Activated CD8-positive, alpha-beta memory T cell treated with anti-CD3 and anti-CD28 coated beads, Interleukin-2, amount 10 ng/mL, durations not matched to agents 7 days and 5 days (primary cell): ENCODE measurements at regions not wholly inside any gene's neighbourhood (a gene's known extent, or its start where the extent isn't known, plus 50 kb on each side); places are given as distances from the start of the nearest gene placed in this dataset.
"Not testable (repeated sequence)": the region's sequence is repeated elsewhere in the genome, so short reads cannot be mapped to it uniquely, and the experiment has no call there.

Source experiments
- ATAC-seq: fragments of 150-1000 bp; cut with Tn5 transposase; one replicate; pipeline ENCODE4 v1.10.0; 2021; ENCODE audit warnings: moderate library complexity
- CTCF ChIA-PET: fragments of 350-600 bp; sonication (Branson Sonifier 250); formaldehyde crosslinking; loops from one replicate; lab custom pipeline; 2021; ENCODE audit warnings: antibody characterized with exemption; lab: Charles Lee
- DNase-seq: peaks from one replicate; pipeline ENCODE4 v3.0.0-alpha.2; 2020
- H3K27ac Mint-ChIP-seq: one replicate; pipeline ENCODE4 v1.8.0; 2021; ENCODE audit warnings: mild to moderate bottlenecking, mixed read lengths
- H3K27me3 Mint-ChIP-seq: one replicate; pipeline ENCODE4 v1.8.0; 2021; ENCODE audit warnings: mixed read lengths
- H3K36me3 Mint-ChIP-seq: one replicate; pipeline ENCODE4 v1.8.0; 2021; ENCODE audit warnings: mild to moderate bottlenecking, mixed read lengths
- H3K4me1 Mint-ChIP-seq: one replicate; pipeline ENCODE4 v1.8.0; 2021; ENCODE audit warnings: mixed read lengths
- H3K4me3 Mint-ChIP-seq: one replicate; pipeline ENCODE4 v1.8.0; 2021; ENCODE audit warnings: mild to moderate bottlenecking, moderate library complexity, mixed read lengths
- H3K9me3 Mint-ChIP-seq: one replicate; pipeline ENCODE4 v1.8.0; 2022; ENCODE audit warnings: low read depth, mixed read lengths

- Mint-ChIP-seq H3K36me3 (no peaks in the 10 kb centered on the region), H3K27ac (no peak overlapping the region), H3K4me1 (no peaks in the 10 kb centered on the region), H3K27me3 (no peaks in the 10 kb centered on the region), H3K9me3 (peaks cover 5% of the 10 kb centered on the region), H3K4me3 (no peak overlapping the region)
- ATAC-seq (no peak), DNase-seq (no peak)
- CTCF ChIA-PET: no interaction called here
These were observed 202.5 kb upstream of the PDZRN3 start for GRCh38 chr3:73827204-73827603.

GRCh38 chr3:73820896-73821295 is 196.2 kb upstream of the PDZRN3 start:
- H3K4me3 Mint-ChIP-seq, CTCF ChIA-PET, H3K4me1 Mint-ChIP-seq, DNase-seq, H3K27me3 Mint-ChIP-seq, H3K36me3 Mint-ChIP-seq, H3K27ac Mint-ChIP-seq, ATAC-seq: not testable (repeated sequence)
- H3K9me3 Mint-ChIP-seq: peaks cover 15% of the 10 kb centered on the region

- Mint-ChIP-seq H3K27me3 (no peaks in the 10 kb centered on the region), H3K4me3 (no peak overlapping the region), H3K4me1 (no peaks in the 10 kb centered on the region), H3K36me3 (no peaks in the 10 kb centered on the region), H3K27ac (no peak overlapping the region), H3K9me3 (peaks cover 15% of the 10 kb centered on the region)
- CTCF ChIA-PET: no interaction called here
- no peak for ATAC-seq
- no peak for DNase-seq
These were observed 195.7 kb upstream of the PDZRN3 start for GRCh38 chr3:73820431-73820830.

GRCh38 chr3:73815966-73816365 is 191.2 kb upstream of the PDZRN3 start:
- CTCF ChIA-PET: no interaction called here
- DNase-seq (no peak), ATAC-seq (no peak)
- no peak overlapping the region for H3K4me3 Mint-ChIP-seq
- H3K9me3 Mint-ChIP-seq: peaks cover 10% of the 10 kb centered on the region
- no peak overlapping the region for H3K27ac Mint-ChIP-seq
- H3K4me1 Mint-ChIP-seq: no peaks in the 10 kb centered on the region
- H3K36me3 Mint-ChIP-seq: no peaks in the 10 kb centered on the region
- no peaks in the 10 kb centered on the region for H3K27me3 Mint-ChIP-seq

- no peaks in the 10 kb centered on the region for H3K27me3 Mint-ChIP-seq
- ATAC-seq (no peak), DNase-seq (no peak)
- CTCF ChIA-PET: no interaction called here
- peaks cover 9% of the 10 kb centered on the region for H3K9me3 Mint-ChIP-seq
- H3K36me3 Mint-ChIP-seq: no peaks in the 10 kb centered on the region
- no peak overlapping the region for H3K4me3 Mint-ChIP-seq
- H3K27ac Mint-ChIP-seq: no peak overlapping the region
- no peaks in the 10 kb centered on the region for H3K4me1 Mint-ChIP-seq
These were observed 189.1 kb upstream of the PDZRN3 start for GRCh38 chr3:73813692-73814292.

GRCh38 chr3:73813291-73813690 is 188.6 kb upstream of the PDZRN3 start:
- Mint-ChIP-seq H3K27ac (no peak overlapping the region), H3K9me3 (peaks cover 9% of the 10 kb centered on the region), H3K27me3 (no peaks in the 10 kb centered on the region), H3K36me3 (no peaks in the 10 kb centered on the region), H3K4me3 (no peak overlapping the region), H3K4me1 (no peaks in the 10 kb centered on the region)
- ATAC-seq (no peak), DNase-seq (no peak)
- CTCF ChIA-PET: no interaction called here

GRCh38 chr3:73812054-73812453 is 187.3 kb upstream of the PDZRN3 start:
- ATAC-seq (no peak), DNase-seq (no peak)
- Mint-ChIP-seq H3K9me3 (peaks cover 9% of the 10 kb centered on the region), H3K36me3 (no peaks in the 10 kb centered on the region), H3K27me3 (no peaks in the 10 kb centered on the region), H3K4me1 (no peaks in the 10 kb centered on the region), H3K4me3 (no peak overlapping the region), H3K27ac (no peak overlapping the region)
- CTCF ChIA-PET: no interaction called here

- DNase-seq: no peak
- Mint-ChIP-seq H3K4me3 (no peak overlapping the region), H3K27me3 (no peaks in the 10 kb centered on the region), H3K36me3 (no peaks in the 10 kb centered on the region), H3K27ac (no peak overlapping the region), H3K9me3 (peaks cover 11% of the 10 kb centered on the region), H3K4me1 (no peaks in the 10 kb centered on the region)
- ATAC-seq: no peak
- CTCF ChIA-PET: no interaction called here
These were observed 184.2 kb upstream of the PDZRN3 start for GRCh38 chr3:73808862-73809509.

GRCh38 chr3:73805435-73805834 is 180.7 kb upstream of the PDZRN3 start:
- CTCF ChIA-PET: no interaction called here
- Mint-ChIP-seq H3K9me3 (peaks cover 10% of the 10 kb centered on the region), H3K27me3 (no peaks in the 10 kb centered on the region), H3K27ac (no peak overlapping the region), H3K4me1 (no peaks in the 10 kb centered on the region), H3K4me3 (no peak overlapping the region), H3K36me3 (no peaks in the 10 kb centered on the region)
- DNase-seq: no peak
- ATAC-seq: no peak

- Mint-ChIP-seq H3K9me3 (peaks cover 12% of the 10 kb centered on the region), H3K4me3 (no peak overlapping the region), H3K27me3 (no peaks in the 10 kb centered on the region), H3K4me1 (no peaks in the 10 kb centered on the region), H3K36me3 (no peaks in the 10 kb centered on the region), H3K27ac (no peak overlapping the region)
- CTCF ChIA-PET: no interaction called here
- no peak for ATAC-seq
- no peak for DNase-seq
These were observed 179.5 kb upstream of the PDZRN3 start for GRCh38 chr3:73804204-73804603.

GRCh38 chr3:73801444-73801843 is 176.7 kb upstream of the PDZRN3 start:
- H3K27ac Mint-ChIP-seq: no peak overlapping the region
- no peaks in the 10 kb centered on the region for H3K4me1 Mint-ChIP-seq
- CTCF ChIA-PET: no interaction called here
- ATAC-seq (no peak), DNase-seq (no peak)
- H3K4me3 Mint-ChIP-seq: no peak overlapping the region
- no peaks in the 10 kb centered on the region for H3K36me3 Mint-ChIP-seq
- no peaks in the 10 kb centered on the region for H3K27me3 Mint-ChIP-seq
- peaks cover 4% of the 10 kb centered on the region for H3K9me3 Mint-ChIP-seq

- H3K4me1 Mint-ChIP-seq: no peaks in the 10 kb centered on the region
- DNase-seq: no peak
- H3K9me3 Mint-ChIP-seq: peaks cover 4% of the 10 kb centered on the region
- H3K27ac Mint-ChIP-seq: no peak overlapping the region
- no peak overlapping the region for H3K4me3 Mint-ChIP-seq
- ATAC-seq: no peak
- CTCF ChIA-PET: no interaction called here
- H3K27me3 Mint-ChIP-seq: no peaks in the 10 kb centered on the region
- no peaks in the 10 kb centered on the region for H3K36me3 Mint-ChIP-seq
These were observed 172.6 kb upstream of the PDZRN3 start for GRCh38 chr3:73797311-73797710.

- Mint-ChIP-seq H3K27ac (no peak overlapping the region), H3K9me3 (peaks cover 4% of the 10 kb centered on the region), H3K36me3 (no peaks in the 10 kb centered on the region), H3K4me3 (no peak overlapping the region), H3K27me3 (no peaks in the 10 kb centered on the region), H3K4me1 (no peaks in the 10 kb centered on the region)
- CTCF ChIA-PET: no interaction called here
- DNase-seq: no peak
- no peak for ATAC-seq
These were observed 171.6 kb upstream of the PDZRN3 start for GRCh38 chr3:73796382-73796781.

GRCh38 chr3:73791356-73791755 is 166.6 kb upstream of the PDZRN3 start:
- Mint-ChIP-seq H3K9me3 (no peaks in the 10 kb centered on the region), H3K4me1 (no peaks in the 10 kb centered on the region), H3K4me3 (no peak overlapping the region), H3K27me3 (no peaks in the 10 kb centered on the region), H3K36me3 (no peaks in the 10 kb centered on the region), H3K27ac (no peak overlapping the region)
- ATAC-seq (no peak), DNase-seq (no peak)
- CTCF ChIA-PET: no interaction called here
